ENCODE measurements at regions not wholly inside any gene's neighbourhood (a gene's known extent, or its start where the extent isn't known, plus 50 kb on each side); places are given as distances from the start of the nearest gene placed in this dataset.

GRCh38 chr16:51641191-51641765 is 490.2 kb upstream of the SALL1 start:
- TF ChIP-seq, protein P1, sequence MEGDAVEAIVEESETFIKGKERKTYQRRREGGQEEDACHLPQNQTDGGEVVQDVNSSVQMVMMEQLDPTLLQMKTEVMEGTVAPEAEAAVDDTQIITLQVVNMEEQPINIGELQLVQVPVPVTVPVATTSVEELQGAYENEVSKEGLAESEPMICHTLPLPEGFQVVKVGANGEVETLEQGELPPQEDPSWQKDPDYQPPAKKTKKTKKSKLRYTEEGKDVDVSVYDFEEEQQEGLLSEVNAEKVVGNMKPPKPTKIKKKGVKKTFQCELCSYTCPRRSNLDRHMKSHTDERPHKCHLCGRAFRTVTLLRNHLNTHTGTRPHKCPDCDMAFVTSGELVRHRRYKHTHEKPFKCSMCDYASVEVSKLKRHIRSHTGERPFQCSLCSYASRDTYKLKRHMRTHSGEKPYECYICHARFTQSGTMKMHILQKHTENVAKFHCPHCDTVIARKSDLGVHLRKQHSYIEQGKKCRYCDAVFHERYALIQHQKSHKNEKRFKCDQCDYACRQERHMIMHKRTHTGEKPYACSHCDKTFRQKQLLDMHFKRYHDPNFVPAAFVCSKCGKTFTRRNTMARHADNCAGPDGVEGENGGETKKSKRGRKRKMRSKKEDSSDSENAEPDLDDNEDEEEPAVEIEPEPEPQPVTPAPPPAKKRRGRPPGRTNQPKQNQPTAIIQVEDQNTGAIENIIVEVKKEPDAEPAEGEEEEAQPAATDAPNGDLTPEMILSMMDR (IDR thresholded peaks at IDR 0.05): no peak
- no peaks in the 10 kb centered on the region for H3K27me3 ChIP-seq (ENCODE audit: insufficient read depth in 3 of 3, low read length in 2 of 3)
- 77 to 84% (median 83%) methylated on average over 3 of the region's 3 CpGs for WGBS, 3 donors
- H3K36me3 ChIP-seq (ENCODE audit: insufficient read depth in 1 of 2, low read depth in 1 of 2): no peaks in the 10 kb centered on the region
- no peaks in the 10 kb centered on the region for H3K4me1 ChIP-seq
- intact Hi-C loops (cut with DNase I): no loop called here
- DNase-seq (no peak), ATAC-seq (no peak)
- H3K27ac ChIP-seq: no peak overlapping the region
- no peak overlapping the region for H3K4me3 ChIP-seq
- no peaks in the 10 kb centered on the region for H3K9me3 ChIP-seq

- intact Hi-C loops (cut with DNase I): no loop called here
- WGBS, 3 donors: 79 to 87% (median 82%) methylated on average over 4 of the region's 4 CpGs
- no peak overlapping the region for H3K27ac ChIP-seq
- DNase-seq (no peak), ATAC-seq (no peak)
- no peaks in the 10 kb centered on the region for H3K36me3 ChIP-seq (ENCODE audit: insufficient read depth in 1 of 2, low read depth in 1 of 2)
- H3K4me1 ChIP-seq: no peaks in the 10 kb centered on the region
- no peak overlapping the region for H3K4me3 ChIP-seq
- TF ChIP-seq, protein P1 (IDR thresholded peaks at IDR 0.05): no peak
- no peaks in the 10 kb centered on the region for H3K9me3 ChIP-seq
- no peaks in the 10 kb centered on the region for H3K27me3 ChIP-seq (ENCODE audit: insufficient read depth in 3 of 3, low read length in 2 of 3)
These were observed 489.1 kb upstream of the SALL1 start for GRCh38 chr16:51640196-51640595.

DNA sequence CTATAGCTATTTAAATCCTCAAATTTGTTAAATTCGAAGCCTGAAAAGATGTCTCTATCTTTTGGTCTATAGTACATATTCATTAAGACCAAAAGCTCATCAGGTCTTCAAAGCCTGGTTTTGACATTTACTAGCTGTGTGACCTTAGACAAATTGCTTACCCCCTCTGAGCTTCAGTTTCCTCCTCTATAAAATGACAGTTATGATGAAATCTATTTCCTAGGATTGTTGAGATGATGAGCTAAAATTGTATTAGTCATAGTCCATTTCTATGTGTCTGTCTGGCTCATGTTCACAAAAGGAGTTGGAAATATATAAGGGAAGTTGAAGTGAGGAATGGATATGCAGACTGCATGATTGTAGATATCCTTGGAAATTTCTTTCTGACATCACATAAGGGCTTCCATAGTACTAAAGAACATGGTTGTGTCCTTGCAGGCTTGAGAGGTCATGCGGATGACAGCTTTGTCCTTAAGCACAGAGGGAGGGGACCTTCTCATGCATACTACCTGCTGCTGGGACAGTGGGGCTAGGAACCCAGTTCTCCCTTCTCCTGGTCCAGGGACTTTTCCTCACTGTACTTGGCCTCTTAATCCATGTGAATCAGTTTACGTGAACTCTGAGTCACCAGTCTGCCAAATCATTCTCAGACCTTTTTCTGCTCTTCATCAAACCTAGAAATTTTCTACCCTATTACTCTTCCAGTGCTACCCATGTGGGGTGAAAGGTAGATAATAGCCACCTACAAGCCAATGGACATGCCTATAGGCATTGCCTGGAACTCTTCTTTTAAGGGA is 487.5 kb upstream of the SALL1 start:
- Histone ChIP-seq H3K4me3 (no peak overlapping the region), H3K9me3 (no peaks in the 10 kb centered on the region), H3K27me3 (ENCODE audit: insufficient read depth in 3 of 3, low read length in 2 of 3) (no peaks in the 10 kb centered on the region), H3K27ac (no peak overlapping the region), H3K36me3 (ENCODE audit: insufficient read depth in 1 of 2, low read depth in 1 of 2) (no peaks in the 10 kb centered on the region), H3K4me1 (no peaks in the 10 kb centered on the region)
- 73 to 81% (median 75%) methylated on average over 3 of the region's 3 CpGs for WGBS, 3 donors
- intact Hi-C loops (cut with DNase I): no loop called here
- ATAC-seq: no peak
- TF ChIP-seq, protein P1 (IDR thresholded peaks at IDR 0.05): no peak
- no peak for DNase-seq

GRCh38 chr16:51637770-51638094 is 486.7 kb upstream of the SALL1 start:
- DNase-seq (no peak), ATAC-seq (no peak)
- H3K27me3 ChIP-seq (ENCODE audit: insufficient read depth in 3 of 3, low read length in 2 of 3): no peaks in the 10 kb centered on the region
- no peaks in the 10 kb centered on the region for H3K4me1 ChIP-seq
- H3K4me3 ChIP-seq: no peak overlapping the region
- intact Hi-C loops (cut with DNase I): no loop called here
- H3K27ac ChIP-seq: no peak overlapping the region
- no peaks in the 10 kb centered on the region for H3K9me3 ChIP-seq
- H3K36me3 ChIP-seq (ENCODE audit: insufficient read depth in 1 of 2, low read depth in 1 of 2): no peaks in the 10 kb centered on the region
- TF ChIP-seq, protein P1 (IDR thresholded peaks at IDR 0.05): no peak
- WGBS, 3 donors: 50 to 56% (median 50%) methylated on average over 8 of the region's 8 CpGs

Measured in psoas muscle (tissue), 7 donors.